Glomerular endothelial cell (primary cell): ENCODE measurements at regions not wholly inside any gene's neighbourhood (a gene's known extent, or its start where the extent isn't known, plus 50 kb on each side); places are given as distances from the start of the nearest gene placed in this dataset.
"Not testable (repeated sequence)": the region's sequence is repeated elsewhere in the genome, so short reads cannot be mapped to it uniquely, and the experiment has no call there.

Source experiments
- DNase-seq: peaks from one replicate; pipeline ENCODE4 v3.0.0-alpha.2; 2011; ENCODE audit warnings: low read depth, low spot score; ENCODE audit errors: extremely low read depth

DNA sequence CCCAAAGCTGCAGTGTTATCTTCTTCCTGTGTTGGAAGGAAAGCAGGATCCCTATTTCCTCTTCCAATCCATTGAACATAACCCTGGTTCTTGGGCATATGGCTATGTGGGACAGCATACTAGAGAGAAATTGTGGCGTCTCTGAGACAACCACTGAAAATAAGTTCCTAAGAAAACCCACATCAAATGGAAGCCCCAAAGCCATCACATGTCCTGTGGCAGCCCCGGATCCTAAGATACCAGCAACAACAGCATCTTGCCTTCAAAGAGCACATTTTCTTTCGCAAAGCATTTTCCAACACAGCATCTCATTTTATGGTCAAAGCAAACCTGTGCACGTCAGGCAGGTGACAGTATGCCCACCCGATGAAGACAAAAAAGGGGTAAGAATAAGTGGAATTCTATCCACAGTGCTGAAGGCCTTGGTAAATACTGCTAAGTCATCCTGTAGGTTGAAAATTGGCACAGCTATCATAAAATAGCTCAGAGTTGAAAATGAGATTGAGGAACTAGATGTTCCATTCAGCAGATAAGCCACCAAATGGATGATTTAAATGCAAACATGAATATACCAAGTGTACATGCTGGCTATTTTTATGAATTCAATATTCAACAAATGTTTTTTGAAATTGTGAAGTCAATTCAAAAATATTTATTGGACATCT lies 232.2 kb downstream of the DLEU7 start:
- DNase-seq: no peak

DNA sequence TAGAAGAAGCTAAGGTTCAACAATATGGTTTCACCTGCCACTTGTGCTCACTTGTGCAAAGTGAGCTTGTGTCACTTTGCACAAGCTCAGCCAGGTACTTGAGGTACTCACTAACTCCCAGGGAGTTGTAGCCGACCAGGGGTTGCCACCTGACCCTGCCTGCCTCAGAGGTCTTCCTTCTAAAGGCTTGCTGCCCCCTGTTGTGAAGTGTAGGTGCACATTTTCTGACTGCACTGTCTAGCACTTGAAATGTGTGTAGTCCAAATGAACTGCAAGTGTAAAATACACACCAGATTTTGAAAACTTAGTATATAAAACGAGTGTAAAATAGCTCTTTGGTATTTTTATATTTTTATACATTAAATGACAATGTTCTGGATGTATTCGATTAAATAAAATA lies 230.8 kb downstream of the DLEU7 start:
- no peak for DNase-seq

DNA sequence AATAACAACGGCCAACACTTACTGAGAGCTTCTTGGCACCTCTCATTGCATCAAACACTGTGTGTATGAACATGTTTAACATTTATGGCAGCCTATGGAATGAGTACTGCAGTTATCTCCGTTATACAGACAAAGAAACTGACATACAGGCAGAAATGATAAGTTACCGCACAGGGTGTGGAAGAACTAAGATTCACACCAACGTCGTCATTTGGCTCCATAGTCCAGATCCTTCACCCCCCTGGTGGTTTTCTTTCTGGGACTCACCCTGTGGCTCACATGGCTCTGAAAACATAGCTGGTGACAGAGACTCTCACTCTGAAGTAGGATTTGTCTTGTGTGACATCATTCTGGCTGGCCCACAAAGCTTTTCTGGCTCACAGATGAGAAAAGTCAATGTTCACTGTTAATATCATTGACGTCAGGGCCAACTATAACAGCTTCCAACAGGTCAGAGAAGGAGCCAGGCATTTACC lies 230.1 kb downstream of the DLEU7 start:
- DNase-seq: no peak

DNA sequence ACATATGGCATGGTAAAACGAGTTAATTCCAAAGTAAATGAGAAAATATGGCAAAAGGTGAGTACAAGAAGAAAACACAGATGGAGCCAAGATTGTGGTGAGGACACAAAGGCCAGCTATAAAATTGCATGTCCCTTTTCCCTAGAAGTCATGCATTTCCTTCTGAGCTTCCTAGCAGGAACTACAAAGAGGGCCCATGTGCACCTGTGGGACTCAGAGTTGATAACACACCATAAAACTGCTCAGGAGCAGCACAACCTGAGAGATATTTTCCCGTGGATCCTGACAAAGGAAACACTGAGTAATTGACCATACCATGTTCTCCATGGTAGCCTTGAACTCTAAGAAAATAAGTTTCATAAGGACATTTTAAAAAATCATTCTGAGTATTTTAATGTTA lies 228.3 kb downstream of the DLEU7 start:
- DNase-seq: no peak

DNA sequence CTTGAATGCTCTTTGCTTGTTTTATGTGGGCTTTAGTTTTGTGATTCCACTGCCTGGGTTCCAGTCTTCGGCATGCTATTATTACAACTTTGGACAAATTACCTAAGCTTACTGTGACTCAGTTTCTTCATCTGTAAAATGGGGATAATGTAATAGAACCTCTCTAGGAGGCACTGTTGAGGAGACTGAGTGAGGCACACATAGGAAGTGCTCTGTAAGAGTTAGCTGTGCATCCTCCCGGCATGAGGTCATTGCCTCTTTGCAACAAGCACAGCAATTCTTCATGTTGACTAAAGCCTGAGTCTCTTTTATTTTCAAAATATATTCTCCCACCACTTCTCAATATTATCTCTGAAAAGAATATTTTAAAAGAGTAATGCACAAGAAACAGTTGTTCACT lies 227.4 kb downstream of the DLEU7 start:
- no peak for DNase-seq

DNA sequence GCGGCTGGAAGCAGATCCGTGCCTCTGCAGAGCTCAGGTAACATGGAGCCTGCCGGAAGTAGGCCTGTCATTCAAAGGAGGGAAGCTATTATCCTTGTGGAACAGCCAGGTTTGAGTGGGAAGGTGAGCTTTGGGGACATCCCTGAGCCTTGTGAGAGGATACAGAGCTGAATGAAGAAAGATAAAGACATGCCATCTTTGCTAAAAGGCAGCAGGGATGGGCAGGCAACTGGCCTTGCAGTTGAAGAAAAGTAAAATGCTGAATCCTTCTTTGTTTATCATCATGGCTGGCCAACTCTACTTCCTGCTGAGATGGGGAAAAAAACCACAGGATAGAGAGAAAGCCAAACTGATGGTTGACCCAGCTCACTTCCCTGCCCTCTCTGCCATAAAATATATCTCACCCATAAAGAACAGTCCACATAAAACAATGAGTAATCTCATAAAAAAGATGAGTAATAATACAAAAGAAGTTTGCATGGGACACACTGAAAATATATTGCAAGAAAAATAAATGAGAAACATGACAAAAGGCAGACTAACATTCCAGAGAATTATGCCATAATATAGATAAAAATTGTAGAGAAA lies 226.3 kb downstream of the DLEU7 start:
- no peak for DNase-seq

DNA sequence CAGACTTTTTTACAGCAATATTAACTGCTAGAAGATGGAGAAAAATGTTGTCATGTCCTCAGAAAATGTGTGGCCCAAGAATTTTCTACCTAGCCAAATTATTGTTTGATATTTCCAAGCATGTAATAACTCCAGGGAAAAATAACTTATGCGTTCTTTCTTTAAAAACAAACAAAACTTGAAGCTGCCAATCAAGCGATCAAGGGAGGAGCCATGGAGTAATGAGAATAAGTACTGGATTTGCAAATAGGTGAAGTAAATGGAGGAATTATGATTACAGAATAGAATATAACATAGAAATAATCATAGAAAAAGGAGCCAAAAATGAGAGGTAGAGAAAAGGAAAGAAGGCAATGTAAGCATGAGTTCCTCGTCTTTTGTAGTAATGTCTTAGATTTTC lies 225.3 kb downstream of the DLEU7 start:
- DNase-seq: no peak

DNA sequence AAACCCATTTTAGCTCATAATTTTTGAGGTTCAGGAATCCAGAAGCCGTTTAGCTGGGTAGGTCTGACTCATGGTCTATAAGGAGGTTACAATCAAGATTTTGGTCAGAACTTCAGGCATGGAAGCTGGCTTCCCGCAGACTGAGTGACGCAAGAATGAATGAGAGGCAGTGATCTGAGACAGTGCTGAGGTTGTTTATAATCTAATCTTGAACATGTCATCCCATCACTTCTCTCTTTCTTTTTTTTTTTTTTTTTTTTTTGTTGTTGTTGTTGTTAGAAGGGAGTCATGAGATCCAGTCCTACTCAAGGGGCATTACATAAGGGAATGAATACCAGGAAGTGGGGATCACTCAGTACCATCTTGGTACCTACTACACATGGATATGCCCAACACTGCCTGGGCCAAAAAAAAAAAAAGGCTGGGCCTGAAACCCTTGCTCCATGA lies 217.4 kb downstream of the DLEU7 start:
- no peak for DNase-seq

DNA sequence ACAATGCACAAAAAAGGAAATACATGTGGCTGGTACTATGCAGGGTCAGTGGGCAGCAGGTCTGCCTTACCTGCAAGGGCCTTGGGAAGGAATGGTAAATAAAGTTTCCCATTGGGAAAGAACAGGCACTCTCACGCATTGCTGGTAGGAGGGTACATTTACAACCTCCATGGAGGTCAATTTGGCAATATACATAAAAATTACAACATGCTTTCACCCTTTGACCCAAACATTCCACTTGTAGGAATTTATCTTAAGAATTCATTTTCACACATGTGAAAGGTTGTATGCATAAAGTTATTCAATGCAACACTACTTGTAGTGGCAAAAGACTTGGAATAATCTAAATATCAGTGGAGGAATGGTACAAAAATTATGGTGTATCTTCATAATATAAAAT lies 216.4 kb downstream of the DLEU7 start:
- DNase-seq: no peak

DNA sequence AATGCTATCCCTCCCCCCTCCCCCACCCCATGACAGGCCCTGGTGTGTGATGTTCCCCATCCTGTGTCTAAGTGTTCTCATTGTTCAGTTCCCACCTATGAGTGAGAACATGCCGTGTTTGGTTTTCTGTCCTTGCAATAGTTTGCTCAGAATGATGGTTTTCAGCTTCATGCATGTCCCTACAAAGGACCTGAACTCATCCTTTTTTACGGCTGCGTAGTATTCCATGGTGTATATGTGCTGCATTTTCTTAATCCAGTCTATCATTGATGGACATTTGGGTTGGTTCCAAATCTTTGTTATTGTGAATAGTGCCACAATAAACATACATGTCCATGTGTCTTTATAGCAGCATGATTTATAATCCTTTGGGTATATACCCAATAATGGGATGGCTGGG lies 215.0 kb downstream of the DLEU7 start:
- DNase-seq: not testable (repeated sequence)

DNA sequence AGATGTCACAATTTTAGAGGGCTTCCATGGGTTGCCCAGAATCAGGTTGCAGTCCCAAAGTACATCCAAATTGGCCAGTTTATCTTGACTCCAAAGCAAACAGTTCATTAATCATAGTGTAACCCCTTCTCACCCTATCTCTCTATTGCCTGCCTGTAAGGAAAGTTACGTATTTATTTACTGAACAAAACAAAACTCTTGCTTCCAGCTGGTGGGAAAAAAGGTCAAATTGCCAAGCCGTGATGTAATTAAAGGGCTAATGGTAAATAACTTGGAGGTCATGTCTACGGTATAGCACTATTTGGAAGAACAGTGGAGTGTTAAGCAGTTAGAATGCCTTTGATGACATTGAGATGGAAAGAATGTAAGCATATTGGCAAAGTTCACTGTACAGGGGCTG lies 214.0 kb downstream of the DLEU7 start:
- DNase-seq: no peak

DNA sequence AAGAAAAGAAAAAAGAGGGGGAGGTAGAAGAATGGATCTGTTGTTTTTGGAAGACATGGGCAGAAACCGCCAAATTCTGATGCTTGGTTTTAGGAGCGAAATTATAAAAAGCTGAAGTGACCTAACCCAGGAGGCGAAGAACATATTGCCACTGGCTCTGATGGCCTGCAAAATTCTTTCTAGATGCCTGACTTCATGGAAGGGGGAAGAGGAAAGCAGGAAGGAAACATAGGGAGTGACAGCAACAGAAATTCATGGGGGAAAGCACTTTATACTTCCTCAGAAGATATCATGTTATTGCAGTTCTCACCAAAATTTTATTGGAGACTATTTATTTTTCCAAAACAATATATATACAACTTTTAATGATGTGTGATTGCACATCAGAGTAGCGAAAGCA lies 213.5 kb downstream of the DLEU7 start:
- DNase-seq: no peak

DNA sequence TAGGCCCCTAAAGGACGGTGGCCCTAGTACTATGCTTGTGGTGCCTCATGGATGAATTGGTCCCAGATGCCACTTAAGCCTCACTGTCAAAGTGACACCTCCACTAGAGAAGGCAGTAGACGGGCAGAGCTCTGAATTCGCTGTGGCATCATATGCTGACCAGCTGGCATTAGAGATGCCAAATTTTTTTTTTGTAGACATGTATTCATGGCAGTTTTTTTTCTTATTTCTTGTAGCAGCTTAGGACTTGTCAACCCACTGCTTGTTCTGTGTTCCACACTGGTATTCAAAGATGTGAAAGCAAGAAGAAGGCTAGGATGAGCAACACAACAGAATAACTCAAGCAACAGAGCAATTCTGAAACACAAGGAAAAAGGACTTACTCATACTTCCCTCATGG lies 212.5 kb downstream of the DLEU7 start:
- DNase-seq: no peak

DNA sequence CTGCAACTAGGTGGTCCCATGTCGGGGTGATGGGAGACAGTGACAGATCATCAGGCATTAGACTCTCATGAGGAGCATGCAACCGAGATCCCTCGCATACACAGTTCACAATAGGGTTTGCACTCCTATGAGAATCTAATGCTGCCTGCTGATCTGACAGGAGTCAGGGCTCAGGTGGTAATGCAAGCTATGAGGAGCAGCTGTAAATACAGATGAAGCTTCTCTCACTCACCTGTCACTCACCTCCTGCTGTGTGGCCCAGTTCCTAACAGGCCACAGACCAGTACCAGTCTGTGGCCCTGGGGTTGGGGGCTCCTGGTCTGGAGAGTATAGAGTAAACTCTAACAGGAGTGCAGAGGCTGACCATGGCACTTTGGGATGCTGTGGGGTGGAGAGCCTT lies 209.2 kb downstream of the DLEU7 start:
- DNase-seq: no peak

DNA sequence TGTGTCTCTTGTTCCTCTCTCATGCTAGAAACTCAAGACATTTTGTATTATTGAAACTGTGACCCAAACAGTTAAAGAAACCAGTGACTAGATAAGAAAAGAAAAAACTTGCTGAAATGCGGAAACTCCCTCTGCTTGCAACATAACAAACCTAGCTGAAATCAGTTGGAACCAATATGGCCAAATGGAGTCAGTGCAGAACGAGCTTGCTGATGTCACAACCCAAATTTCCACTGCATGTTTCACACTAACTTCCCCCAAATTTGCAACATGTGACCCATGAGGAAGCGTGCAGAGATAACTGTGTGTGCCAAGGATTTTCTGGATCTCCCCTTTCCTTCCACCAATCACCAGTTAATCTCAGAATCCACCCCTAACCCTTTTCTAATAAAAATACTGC lies 208.0 kb downstream of the DLEU7 start:
- no peak for DNase-seq

DNA sequence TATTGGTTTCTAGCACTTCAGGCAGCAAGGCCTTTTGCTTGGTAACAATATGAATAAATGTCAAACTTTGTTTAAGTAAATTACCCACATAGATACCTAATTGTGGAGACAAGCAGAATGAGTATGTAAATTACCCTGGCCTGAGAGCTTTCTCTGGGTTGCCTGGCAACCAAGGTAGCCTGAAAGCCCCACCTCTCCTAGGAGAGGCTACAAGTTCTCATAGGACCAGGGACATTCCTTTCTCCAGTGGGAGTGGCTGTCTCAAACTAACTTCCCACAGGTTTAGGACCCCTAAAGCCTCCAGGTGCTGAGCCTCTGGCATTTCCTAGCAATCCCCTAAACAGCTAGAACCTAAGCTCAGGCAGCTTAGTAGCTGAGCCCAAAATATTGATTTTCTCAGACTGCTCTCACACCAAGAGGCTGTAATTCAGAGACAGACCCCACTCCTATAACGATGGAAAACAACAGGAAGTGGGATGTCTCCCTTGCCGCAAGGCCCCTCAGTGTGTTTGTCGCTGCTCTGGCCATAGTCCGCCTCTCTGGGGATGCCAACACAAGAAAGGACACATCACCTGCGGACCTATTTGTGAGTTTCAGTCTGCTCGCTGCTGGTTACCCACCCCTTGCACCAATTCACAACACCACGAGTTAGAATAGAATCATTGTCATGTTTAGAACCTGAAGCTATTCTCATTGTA lies 207.3 kb downstream of the DLEU7 start:
- no peak for DNase-seq

DNA sequence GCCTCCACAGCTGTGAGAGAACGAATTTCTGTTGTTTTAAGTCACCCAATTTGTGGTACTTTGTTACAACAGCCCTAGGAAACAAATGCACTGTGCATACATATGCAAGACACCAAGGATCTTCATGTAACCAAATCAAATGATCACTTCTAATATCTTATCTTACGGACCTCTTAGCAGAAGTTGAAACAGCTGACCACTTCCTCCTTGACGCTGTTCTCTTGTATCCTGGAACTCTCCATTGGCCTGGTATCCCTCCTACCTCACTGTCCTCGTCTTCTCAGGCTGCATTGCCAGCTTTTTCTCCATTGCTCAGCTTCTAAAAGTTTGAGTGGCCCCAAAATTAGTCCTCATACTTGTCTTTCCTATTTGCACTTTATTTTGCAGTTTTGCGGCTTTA lies 200.4 kb downstream of the DLEU7 start:
- DNase-seq: no peak

DNA sequence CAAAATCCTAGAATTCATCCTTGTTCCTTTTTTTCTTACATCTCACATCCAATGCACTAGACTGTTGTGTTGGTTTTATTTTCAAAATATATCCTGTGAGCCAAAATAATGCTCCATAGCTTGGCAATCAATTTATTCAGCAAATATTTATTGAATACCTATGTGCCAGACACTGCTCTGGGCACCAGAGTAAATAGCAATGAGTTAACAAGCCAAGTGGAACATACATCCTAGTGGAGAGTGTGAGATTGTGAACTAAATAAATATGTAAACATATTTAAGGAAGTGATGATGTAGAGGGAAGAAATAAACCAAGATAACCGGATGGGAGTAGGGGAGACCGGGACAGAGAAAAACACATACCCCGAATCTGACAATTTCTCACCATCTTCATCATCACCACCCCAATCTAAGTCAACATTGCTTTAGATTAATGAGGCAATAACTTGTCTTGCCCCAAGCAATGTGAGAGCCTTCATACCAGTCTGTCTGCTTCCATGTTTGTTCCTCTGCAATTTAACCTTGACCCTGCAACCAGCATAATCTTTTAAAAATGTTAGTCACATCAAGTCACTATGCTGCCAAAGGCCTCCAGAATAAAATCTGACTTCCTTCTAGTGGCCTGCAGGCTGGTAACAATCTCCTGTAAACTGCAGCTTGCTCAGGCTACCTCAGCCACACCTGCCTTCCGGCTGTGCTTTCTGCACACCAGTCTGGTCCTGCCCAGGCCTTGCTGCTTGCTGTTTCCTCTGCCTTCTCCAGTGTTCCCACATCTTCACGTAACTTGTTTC lies 199.2 kb downstream of the DLEU7 start:
- DNase-seq: no peak

DNA sequence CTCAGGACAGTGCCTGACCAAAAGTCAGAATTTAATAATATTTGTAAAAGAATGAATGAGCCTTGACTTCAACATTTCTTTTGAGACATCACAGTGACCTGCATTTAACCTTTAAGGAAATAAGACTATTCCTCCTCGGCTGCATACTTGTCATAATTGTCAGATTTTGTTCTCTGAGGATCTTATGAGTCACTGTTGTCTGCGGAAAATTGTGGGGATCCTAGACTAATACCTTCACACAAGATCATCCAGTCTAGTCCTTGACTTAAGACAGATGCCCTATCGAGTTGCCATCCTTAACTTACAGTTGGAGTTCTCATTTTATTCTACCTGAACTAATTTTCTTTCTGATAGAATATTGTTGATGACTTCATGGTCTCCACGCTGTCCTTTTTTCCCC lies 198.4 kb downstream of the DLEU7 start:
- no peak for DNase-seq

DNA sequence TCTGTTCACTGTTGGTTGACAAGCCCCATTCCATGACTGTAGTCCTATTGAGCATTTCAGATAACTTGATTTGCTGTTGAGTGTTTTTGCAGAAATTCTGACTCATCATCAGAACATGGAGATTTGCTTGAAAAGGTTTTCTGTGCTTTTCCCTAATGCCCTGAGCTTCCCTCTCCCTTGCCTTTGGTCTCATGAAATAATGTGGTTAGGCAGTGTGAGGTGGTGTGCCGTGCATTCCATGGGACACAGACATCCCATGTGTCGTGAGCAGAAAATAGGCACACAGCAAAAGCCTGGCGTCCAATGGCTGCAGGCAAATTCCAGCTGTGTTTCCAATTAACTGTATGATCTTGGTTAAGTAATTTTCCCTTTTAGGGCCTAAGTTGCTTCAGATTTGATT lies 197.4 kb downstream of the DLEU7 start:
- no peak for DNase-seq

DNA sequence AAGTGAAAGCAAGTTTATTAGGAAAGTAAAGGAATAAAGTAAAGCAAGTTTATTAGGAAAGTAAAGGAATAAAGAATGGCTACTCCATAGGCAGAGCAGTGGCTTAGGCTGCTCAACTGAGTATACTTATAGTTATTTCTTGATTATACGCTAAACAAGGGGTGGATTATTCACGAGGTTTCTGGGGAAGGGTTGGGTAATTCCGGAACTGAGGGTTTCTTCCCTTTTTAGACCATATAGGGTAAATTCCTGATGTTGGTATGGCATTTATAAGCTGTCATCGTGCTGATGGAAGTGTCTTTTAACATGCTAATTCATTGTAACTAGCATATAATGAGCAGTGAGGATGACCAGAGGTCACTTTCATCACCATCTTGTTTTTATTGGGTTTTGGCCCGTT lies 194.3 kb downstream of the DLEU7 start:
- no peak for DNase-seq
